Kidney (tissue), 13 donors: ENCODE measurements at regions not wholly inside any gene's neighbourhood (a gene's known extent, or its start where the extent isn't known, plus 50 kb on each side); places are given as distances from the start of the nearest gene placed in this dataset.

Experiments used
- DNase-seq, 5 donors: peaks; one replicate each; pipeline ENCODE4 v3.0.0-alpha.2; 2013 to 2020
- FAIRE-seq: peaks from 2 replicates; lab custom pipeline; 2012; peaks lifted over from hg19 to GRCh38; lab: Jason Lieb, UNC
- H3K27ac ChIP-seq, 2 donors: one replicate each; pipeline ENCODE4 v1.7.0; 2013; ENCODE audit warnings: low read depth in 2 of 2, low read length in 2 of 2, inconsistent platforms in 1 of 2
- H3K27me3 ChIP-seq: one replicate; pipeline ENCODE4 v1.7.1; 2013; ENCODE audit warnings: low read length, inconsistent platforms; ENCODE audit not compliant: control insufficient read depth, insufficient read depth
- H3K36me3 ChIP-seq, 3 donors: one replicate each; pipeline versions ENCODE4 v1.7.0 to v1.7.1; 2013; ENCODE audit warnings: low read length in 3 of 3, control low read depth in 1 of 3, inconsistent platforms in 1 of 3; ENCODE audit not compliant: insufficient read depth in 3 of 3, control insufficient read depth in 2 of 3
- H3K4me1 ChIP-seq, 3 donors: one replicate each; pipeline versions ENCODE4 v1.7.0 to v1.7.1; 2013; ENCODE audit warnings: low read length in 3 of 3, inconsistent platforms in 1 of 3, low read depth in 1 of 3; ENCODE audit not compliant: control insufficient read depth in 2 of 3, insufficient read depth in 2 of 3
- H3K4me3 ChIP-seq, 3 donors: one replicate each; pipeline versions ENCODE4 v1.7.0 to v1.8.1; 2013; ENCODE audit warnings: low read length in 3 of 3, control low read depth in 1 of 3, inconsistent platforms in 1 of 3
- H3K9ac ChIP-seq, 3 donors: one replicate each; pipeline versions ENCODE4 v1.7.0 to v1.7.1; 2013; ENCODE audit warnings: low read length in 3 of 3, control low read depth in 1 of 3, inconsistent platforms in 1 of 3
- H3K9me3 ChIP-seq, 3 donors: one replicate each; pipeline versions ENCODE4 v1.7.0 to v1.7.1; 2013; ENCODE audit warnings: low read length in 3 of 3, control low read depth in 1 of 3, inconsistent platforms in 1 of 3; ENCODE audit not compliant: control insufficient read depth in 2 of 3, insufficient read depth in 1 of 3
- CTCF ChIP-seq: IDR thresholded peaks from 3 replicates; pipeline ENCODE4 v1.5.1; 2012; ENCODE audit warnings: mild to moderate bottlenecking, moderate library complexity, borderline replicate concordance; ENCODE audit not compliant: insufficient read depth; ENCODE audit errors: extremely low read depth
- intact Hi-C: fragments of 100-400 bp; cut with DNase I; formaldehyde crosslinking; loops from one replicate; pipeline ENCODE4 v1.11.1; 2022
- donor health status: control.
- donor health status: control.
- donor health status: control.
- donor health status: control.
- donor health status: control.
- donor health status: DM: yes; HTN: yes; CAD: no.
- donor health status: Normal renal cell carcinoma (clear cell type).

- Histone ChIP-seq H3K27me3 (no peaks in the 10 kb centered on the region), H3K36me3 (no peaks in the 10 kb centered on the region), H3K9ac (no peak overlapping the region), H3K27ac (no peak overlapping the region), H3K9me3 (peaks cover 0 to 2% (median 0%) of the 10 kb centered on the region in 3 donors), H3K4me3 (no peak overlapping the region), H3K4me1 (no peaks in the 10 kb centered on the region)
- no peak for TF ChIP-seq CTCF
- FAIRE-seq (no peak), DNase-seq (no peak)
- intact Hi-C loops, result no loop called here
These were observed 184.6 kb upstream of the GPR149 start for GRCh38 chr3:154614601-154615000.

- Histone ChIP-seq H3K4me1 (no peaks in the 10 kb centered on the region), H3K36me3 (no peaks in the 10 kb centered on the region), H3K9me3 (peaks cover 0 to 2% (median 0%) of the 10 kb centered on the region in 3 donors), H3K9ac (no peak overlapping the region), H3K27ac (no peak overlapping the region), H3K27me3 (no peaks in the 10 kb centered on the region), H3K4me3 (no peak overlapping the region)
- no peak for DNase-seq
- no peak for FAIRE-seq
- intact Hi-C loops, result no loop called here
- TF ChIP-seq CTCF, result no peak
These were observed 184.1 kb upstream of the GPR149 start for GRCh38 chr3:154614078-154614477.

- H3K9ac ChIP-seq, result no peak overlapping the region
- H3K4me1 ChIP-seq, result no peaks in the 10 kb centered on the region
- H3K4me3 ChIP-seq, result no peak overlapping the region
- no peak overlapping the region for H3K27ac ChIP-seq
- FAIRE-seq (no peak), DNase-seq (no peak)
- H3K27me3 ChIP-seq, result no peaks in the 10 kb centered on the region
- intact Hi-C loops, result no loop called here
- H3K9me3 ChIP-seq, result no peaks in the 10 kb centered on the region
- no peaks in the 10 kb centered on the region for H3K36me3 ChIP-seq
- no peak for TF ChIP-seq CTCF
These were observed 172.3 kb upstream of the GPR149 start for GRCh38 chr3:154602241-154602640.

GRCh38 chr3:154598166-154598565, 168.2 kb upstream of the GPR149 start:
- Histone ChIP-seq H3K4me1 (no peaks in the 10 kb centered on the region), H3K9ac (no peak overlapping the region), H3K27ac (no peak overlapping the region), H3K27me3 (no peaks in the 10 kb centered on the region), H3K4me3 (no peak overlapping the region), H3K9me3 (no peaks in the 10 kb centered on the region), H3K36me3 (no peaks in the 10 kb centered on the region)
- no peak for TF ChIP-seq CTCF
- intact Hi-C loops, result no loop called here
- FAIRE-seq, result no peak
- no peak for DNase-seq
